T-helper 2 cell (primary cell): ENCODE measurements at regions not wholly inside any gene's neighbourhood (a gene's known extent, or its start where the extent isn't known, plus 50 kb on each side); places are given as distances from the start of the nearest gene placed in this dataset.
"Not testable (repeated sequence)": the region's sequence is repeated elsewhere in the genome, so short reads cannot be mapped to it uniquely, and the experiment has no call there.

Experiments used
- DNase-seq, 5 experiments: peaks; one replicate each; pipeline versions ENCODE4 v3.0.0 to v3.0.0-alpha.2; 2012 to 2022

- no peak for DNase-seq
Measured at GRCh38 chr1:101151286-101151685, 85.5 kb upstream of the S1PR1 start.

DNA sequence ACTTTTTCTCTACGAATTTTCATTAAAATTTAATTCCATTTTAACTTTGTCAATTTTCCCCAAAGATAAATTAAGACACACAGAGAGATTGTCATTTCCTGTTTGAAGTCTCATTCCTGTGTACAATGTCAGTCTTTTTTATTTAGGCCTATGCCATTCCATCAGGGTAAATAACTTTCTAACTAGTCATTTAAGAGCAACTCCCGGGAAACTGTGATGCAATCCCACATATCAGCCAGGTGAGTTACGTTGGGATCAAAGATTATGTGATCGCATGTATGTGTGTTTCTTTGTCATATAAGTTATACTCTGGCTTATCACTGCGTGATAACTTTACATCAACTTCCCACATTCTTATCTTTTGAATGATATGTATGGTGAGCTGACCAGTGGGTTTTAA is 86.1 kb upstream of the S1PR1 start:
- no peak for DNase-seq

GRCh38 chr1:101150266-101150665 is 86.6 kb upstream of the S1PR1 start:
- DNase-seq: no peak

GRCh38 chr1:101148980-101149379 is 87.8 kb upstream of the S1PR1 start:
- no peak for DNase-seq

GRCh38 chr1:101147381-101147780 is 89.4 kb upstream of the S1PR1 start:
- DNase-seq: no peak

DNA sequence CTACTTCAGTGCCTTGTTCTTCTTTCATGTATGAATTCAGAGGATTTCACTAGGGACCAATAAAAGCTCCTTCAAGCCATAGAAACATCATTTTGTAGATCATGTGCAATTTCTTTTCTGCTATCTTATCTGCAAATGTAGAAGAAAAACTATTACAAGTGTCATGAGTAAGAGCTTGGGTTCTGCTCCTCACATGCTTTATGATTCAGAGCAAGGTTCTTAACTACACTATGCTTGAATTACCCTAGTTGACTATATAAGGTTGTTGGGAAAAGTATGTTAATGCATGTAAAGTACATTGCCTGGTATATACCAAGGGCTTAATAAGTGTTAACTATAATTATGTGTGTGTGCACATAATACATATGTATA is 91.4 kb upstream of the S1PR1 start:
- no peak for DNase-seq

GRCh38 chr1:101144671-101145448 is 92.0 kb upstream of the S1PR1 start:
- no peak for DNase-seq

- DNase-seq: no peak
Measured at GRCh38 chr1:101142244-101142643, 94.6 kb upstream of the S1PR1 start.

- no peak for DNase-seq
Measured at GRCh38 chr1:101141376-101141775, 95.4 kb upstream of the S1PR1 start.

DNA sequence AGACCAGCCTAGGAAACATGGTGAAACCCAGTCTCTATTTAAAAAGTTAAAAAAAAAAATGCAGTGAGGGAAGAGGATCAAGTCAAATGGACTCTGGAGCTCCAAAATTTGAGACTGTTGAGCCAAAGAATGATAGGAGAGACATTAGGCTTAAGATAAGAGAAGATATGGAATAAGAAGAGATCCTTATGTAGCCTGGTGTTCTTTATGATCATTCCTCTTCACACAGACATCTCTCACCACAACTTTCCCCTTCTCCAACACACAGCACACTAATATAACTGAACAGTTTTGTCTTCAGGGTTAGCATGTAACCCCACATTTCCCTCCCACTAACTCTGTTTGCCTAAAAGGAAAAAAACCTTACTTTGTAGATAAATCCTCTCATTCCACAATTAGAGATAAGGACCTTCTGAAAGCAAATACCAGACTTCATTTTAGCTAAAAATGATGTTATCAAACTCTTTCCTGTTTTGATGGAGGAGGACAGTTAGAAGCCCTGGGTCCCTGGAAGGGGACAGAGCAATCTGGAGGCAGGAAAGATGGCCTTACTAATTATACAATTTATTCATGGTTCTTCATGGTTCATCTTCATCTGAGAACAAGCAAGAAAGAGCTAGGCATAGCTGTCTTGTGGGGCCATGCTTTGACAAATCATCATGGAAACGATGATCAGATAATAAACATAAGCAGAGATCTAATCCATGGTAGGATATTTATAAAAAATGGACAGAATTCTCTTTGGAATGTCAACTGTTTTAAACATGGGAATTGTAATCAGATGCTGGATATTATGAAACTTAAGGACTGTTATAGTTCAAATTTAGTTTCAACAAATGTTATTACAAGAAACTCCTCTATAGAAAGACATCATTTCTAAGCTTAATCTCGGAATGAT is 96.7 kb upstream of the S1PR1 start:
- DNase-seq: no peak

DNA sequence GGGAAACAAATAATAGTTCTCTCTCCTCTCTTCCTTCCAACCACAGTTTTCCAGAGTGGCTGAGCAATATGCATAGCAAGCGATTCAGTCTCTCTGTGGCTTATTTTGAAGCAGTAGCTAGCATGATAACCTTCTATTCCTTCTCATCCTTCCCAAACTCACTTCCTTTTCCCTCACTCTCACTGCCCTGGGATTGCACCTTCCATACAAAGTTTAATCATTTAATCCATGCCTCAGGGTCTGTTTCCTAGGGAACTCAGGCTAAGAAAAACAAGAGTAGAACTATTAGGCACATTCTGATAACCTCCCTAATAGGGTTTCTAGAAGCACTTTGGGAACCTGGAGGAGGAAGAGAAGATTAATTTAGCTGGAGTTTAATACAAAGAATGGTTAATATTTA is 97.7 kb upstream of the S1PR1 start:
- no peak for DNase-seq

- peak in 2 of 5 experiments; percentile 32 to 78 for DNase-seq
Measured at GRCh38 chr1:101137144-101138126, 99.4 kb upstream of the S1PR1 start.

- peak in 2 of 5 experiments; percentile 31 to 88 for DNase-seq
Measured at GRCh38 chr1:101136739-101137138, 100.1 kb upstream of the S1PR1 start.

DNA sequence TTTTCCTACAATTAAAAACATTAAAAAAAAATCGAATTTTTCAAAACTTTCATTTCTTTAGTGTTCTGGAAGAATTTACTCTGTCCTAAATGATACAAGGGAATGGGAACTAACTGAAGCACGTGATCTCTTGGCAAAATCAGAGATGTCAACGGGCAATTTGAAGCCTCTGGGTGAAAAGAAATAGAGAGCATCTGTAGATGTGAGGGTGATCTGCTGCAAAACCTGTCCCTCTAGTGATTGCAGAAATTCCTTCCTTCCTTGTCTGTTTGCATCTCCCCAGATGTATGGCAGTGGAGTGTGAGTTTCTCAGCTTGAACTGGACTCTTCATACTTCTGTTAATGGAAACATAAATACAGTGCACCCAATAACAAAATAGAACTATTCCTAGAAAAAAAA is 100.5 kb upstream of the S1PR1 start:
- DNase-seq: no peak

DNA sequence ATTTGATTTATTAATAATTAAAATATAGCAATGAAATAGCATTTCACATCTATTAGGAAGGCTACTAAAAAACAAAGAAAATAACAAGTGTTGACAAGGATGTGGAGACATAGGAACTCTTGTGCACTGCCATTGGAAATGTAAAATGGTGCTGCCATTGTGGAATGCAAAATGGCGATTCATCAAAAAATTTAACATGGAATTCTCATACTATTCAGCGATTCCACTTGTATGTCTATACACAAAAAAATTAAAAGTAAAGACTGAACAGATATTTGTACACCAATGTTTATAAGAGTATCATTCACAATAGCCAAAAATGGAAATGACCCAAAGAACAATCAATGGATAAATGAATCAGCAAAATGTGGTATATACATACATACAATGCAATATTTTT is 101.3 kb upstream of the S1PR1 start:
- no peak for DNase-seq

DNA sequence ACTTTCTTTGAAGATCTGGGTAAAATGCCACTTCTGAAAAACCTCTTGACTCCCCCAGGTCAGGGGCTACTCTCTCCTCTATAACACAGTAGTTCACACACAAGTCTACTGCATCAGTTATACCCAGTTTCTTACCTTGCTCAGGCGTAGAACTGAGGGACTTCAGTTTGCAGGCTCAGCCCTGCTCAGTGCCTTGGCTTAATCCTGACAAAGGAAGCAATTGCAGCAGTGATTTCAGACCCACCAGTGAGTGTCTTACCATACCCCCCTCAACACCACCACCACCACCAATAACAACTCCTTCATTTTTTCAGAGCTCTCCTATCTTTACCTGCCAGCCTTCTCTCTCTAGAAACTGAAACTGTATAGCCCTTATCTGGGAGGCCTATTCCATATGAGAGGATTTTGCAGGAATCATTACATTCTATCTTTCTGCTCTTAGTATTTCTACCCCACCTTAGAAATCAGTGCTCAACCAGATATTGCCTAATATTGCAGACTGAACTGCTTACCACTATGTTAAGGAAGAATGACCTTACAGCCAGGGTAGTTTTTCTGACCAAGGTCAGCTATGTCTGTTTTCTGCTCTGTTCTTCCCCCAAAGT is 105.5 kb upstream of the S1PR1 start:
- DNase-seq: no peak

DNA sequence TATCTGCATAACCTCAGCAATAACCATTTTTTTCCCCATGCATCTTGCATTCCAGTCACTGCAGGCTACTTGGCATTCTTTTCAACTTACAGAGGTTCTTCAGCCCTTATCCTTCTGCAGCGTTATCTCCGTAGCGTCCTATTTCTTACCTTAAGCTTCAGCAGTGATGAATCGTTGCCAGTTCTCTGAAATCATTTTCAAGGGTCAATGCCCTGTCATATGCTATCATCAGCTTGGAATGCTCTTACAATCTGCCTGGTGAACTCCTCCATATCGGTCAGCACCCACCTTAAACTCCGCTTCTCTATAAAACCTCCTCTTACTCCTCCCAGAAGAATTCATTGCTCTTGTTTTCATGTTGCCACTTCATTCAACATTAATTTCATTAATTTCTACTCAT is 105.1 kb upstream of the DPH5 start:
- DNase-seq: no peak

DNA sequence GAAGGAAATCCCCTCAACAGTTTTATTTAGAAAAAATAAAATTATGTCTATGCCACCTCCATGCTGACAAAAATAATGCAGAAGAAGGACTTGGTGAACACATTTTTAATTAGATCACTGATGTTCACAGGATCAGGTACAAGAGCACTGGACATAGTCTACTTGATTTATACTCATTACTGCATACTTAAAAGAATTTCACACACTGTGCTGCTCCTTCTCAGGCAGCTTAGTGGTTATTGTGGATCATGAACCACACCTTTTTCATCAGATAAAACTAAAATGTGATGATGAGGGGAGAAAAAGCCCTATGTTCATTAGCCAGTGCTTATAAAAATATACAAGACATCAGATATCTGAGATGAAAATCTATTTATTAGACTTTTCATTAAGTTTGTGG is 103.3 kb upstream of the DPH5 start:
- DNase-seq: peak in 2 of 5 experiments; percentile 29 to 82

DNA sequence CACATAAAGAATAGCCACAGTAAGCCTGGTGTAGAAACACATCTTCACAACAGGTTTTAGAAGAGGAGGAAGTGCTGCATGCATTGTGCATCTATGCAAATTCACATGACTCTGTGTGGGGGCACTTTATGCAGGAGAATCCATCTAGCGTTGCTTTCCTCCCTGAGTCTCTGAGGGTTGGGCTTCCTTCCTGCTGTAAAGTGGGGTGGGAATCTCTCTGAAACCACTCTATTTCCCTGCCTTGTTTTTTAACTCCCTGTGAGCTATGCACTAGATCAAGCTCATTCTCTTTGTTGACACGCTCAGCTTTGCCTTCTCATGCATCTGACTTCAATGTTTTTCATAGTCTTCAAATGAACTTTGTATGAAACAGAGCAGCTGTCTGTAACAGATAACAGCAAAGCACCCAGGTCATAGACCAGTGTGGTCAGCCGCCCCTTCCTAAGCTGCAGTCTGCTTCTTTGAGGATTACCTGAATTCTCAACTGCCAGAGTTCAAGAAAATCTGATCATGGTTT is 102.7 kb upstream of the DPH5 start:
- DNase-seq: peak in 2 of 5 experiments; percentile 10 to 76

GRCh38 chr1:101124405-101124804 is 98.8 kb upstream of the DPH5 start:
- peak in 1 of 5 experiments; percentile 68 for DNase-seq

- not testable (repeated sequence) for DNase-seq
Measured at GRCh38 chr1:101123904-101124303, 98.3 kb upstream of the DPH5 start.
